GM12878 (cell line): ENCODE measurements at regions not wholly inside any gene's neighbourhood (a gene's known extent, or its start where the extent isn't known, plus 50 kb on each side); places are given as distances from the start of the nearest gene placed in this dataset.

Source experiments
- BCLAF1 ChIP-seq: fragments of 450-650 bp; IDR thresholded peaks from 2 replicates; pipeline ENCODE4 v1.6.1; 2017; ENCODE audit warnings: antibody characterized with exemption, mild to moderate bottlenecking, moderate library complexity
- CEBPB ChIP-seq, 2 experiments: fragments of 150-350 bp in 1 of 2; IDR thresholded peaks; 2 replicates each; pipeline ENCODE4 v1.6.1; 2012 to 2014; ENCODE audit warnings: low read depth in 2 of 2, low read length in 2 of 2, borderline replicate concordance in 1 of 2, inconsistent platforms in 1 of 2
- CHD4 ChIP-seq: fragments of 200-600 bp; sonication (generic); IDR thresholded peaks from 2 replicates; pipeline ENCODE4 v1.6.1; 2016; ENCODE audit warnings: mild to moderate bottlenecking
- CREB1 ChIP-seq: IDR thresholded peaks from 2 replicates; pipeline ENCODE4 v1.6.1; 2012; ENCODE audit warnings: low read depth, mild to moderate bottlenecking, inconsistent platforms
- CTCF ChIP-seq, 3 experiments: IDR thresholded peaks in 2 of 3; conservative IDR thresholded peaks in 1 of 3; 2 replicates each; pipeline ENCODE4 v1.5.1; 2011; ENCODE audit warnings: low read depth in 3 of 3, low read length in 3 of 3, mild to moderate bottlenecking in 3 of 3, control low read depth in 2 of 3, moderate library complexity in 2 of 3, inconsistent platforms in 1 of 3, mixed read lengths in 1 of 3; ENCODE audit not compliant: control insufficient read depth in 2 of 3, insufficient read depth in 1 of 3; ENCODE audit errors: extremely low read depth in 1 of 3
- MTA3 ChIP-seq: IDR thresholded peaks from 2 replicates; pipeline ENCODE4 v1.6.1; 2012; ENCODE audit warnings: low read length, inconsistent platforms, borderline replicate concordance
- MXI1 ChIP-seq: fragments of 150-350 bp; IDR thresholded peaks from 2 replicates; pipeline ENCODE4 v1.6.1; 2011; ENCODE audit warnings: low read depth, mild to moderate bottlenecking, inconsistent platforms, low read length, improper control_type of control experiment
- REST ChIP-seq: IDR thresholded peaks from 2 replicates; pipeline ENCODE4 v1.6.1; 2012; ENCODE audit warnings: mild to moderate bottlenecking, low read depth, low read length
- SREBF2 ChIP-seq: IDR thresholded peaks from 2 replicates; pipeline ENCODE4 v1.6.1; 2012; ENCODE audit warnings: mild to moderate bottlenecking, low read length
- TF ChIP-seq, protein P1 (sequence below): IDR thresholded peaks from 2 replicates; pipeline ENCODE4 v1.6.1; 2012; ENCODE audit warnings: low read depth, low read length, improper control_type of control experiment

- TF ChIP-seq, protein P1, sequence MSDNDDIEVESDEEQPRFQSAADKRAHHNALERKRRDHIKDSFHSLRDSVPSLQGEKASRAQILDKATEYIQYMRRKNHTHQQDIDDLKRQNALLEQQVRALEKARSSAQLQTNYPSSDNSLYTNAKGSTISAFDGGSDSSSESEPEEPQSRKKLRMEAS: no peak
- TF ChIP-seq CEBPB (IDR thresholded peaks at IDR 0.05; ENCODE audit: borderline replicate concordance in 1 of 2, low read depth in 2 of 2, low read length in 2 of 2) (no peak), MTA3 (no peak), BCLAF1 (no peak), CHD4 (no peak), REST (no peak), SREBF2 (no peak), CTCF (IDR thresholded peaks at IDR 0.05 in 2 of 3, conservative IDR thresholded peaks at IDR 0.05 in 1 of 3; ENCODE audit: control insufficient read depth in 2 of 3, extremely low read depth in 1 of 3, insufficient read depth in 1 of 3, low read depth in 3 of 3, low read length in 3 of 3) (no peak), CREB1 (no peak), MXI1 (no peak)
Observed at GRCh38 chr16:50984688-50985087, 166.4 kb downstream of the SALL1 start.
